Activated CD4-positive, alpha-beta T cell treated with anti-CD3 and anti-CD28 coated beads for 36 hours (primary cell): ENCODE measurements at regions not wholly inside any gene's neighbourhood (a gene's known extent, or its start where the extent isn't known, plus 50 kb on each side); places are given as distances from the start of the nearest gene placed in this dataset.

Experiments used
- ATAC-seq: fragments of 200-7000 bp; cut with Tn5 transposase; one replicate; pipeline ENCODE4 v1.10.0; 2021; ENCODE audit warnings: mild to moderate bottlenecking, moderate library complexity
- CTCF ChIA-PET: fragments of 350-600 bp; sonication (Branson Sonifier 250); formaldehyde crosslinking; loops from one replicate; lab custom pipeline; 2021; ENCODE audit warnings: antibody characterized with exemption; lab: Charles Lee
- POLR2A ChIA-PET: fragments of 350-600 bp; sonication (Branson Sonifier 250); formaldehyde crosslinking; loops from one replicate; lab custom pipeline; 2021; ENCODE audit warnings: antibody characterized with exemption, inconsistent platforms; lab: Charles Lee
- DNase-seq: peaks from one replicate; pipeline ENCODE4 v3.0.0-alpha.2; 2020
- H3K27ac Mint-ChIP-seq: one replicate; pipeline ENCODE4 v1.8.0; 2021; ENCODE audit warnings: mixed read lengths
- H3K27me3 Mint-ChIP-seq: one replicate; pipeline ENCODE4 v1.8.0; 2021; ENCODE audit warnings: mixed read lengths
- H3K36me3 Mint-ChIP-seq: one replicate; pipeline ENCODE4 v1.8.0; 2021; ENCODE audit warnings: low read depth, mixed read lengths
- H3K4me1 Mint-ChIP-seq: one replicate; pipeline ENCODE4 v1.8.0; 2021; ENCODE audit warnings: mixed read lengths
- H3K4me3 Mint-ChIP-seq: one replicate; pipeline ENCODE4 v1.8.0; 2021; ENCODE audit warnings: mild to moderate bottlenecking, moderate library complexity, mixed read lengths
- H3K9me3 Mint-ChIP-seq: one replicate; pipeline ENCODE4 v1.8.0; 2021; ENCODE audit warnings: low read depth, mixed read lengths
- intact Hi-C, 2 experiments: fragments of 100-400 bp; cut with DNase I in 1 of 2; cut with micrococcal nuclease in 1 of 2; formaldehyde crosslinking; loops; one replicate each; pipeline versions ENCODE4 v1.14.2 to v1.15.1; 2022 to 2024; cut with DNase I, micrococcal nuclease

- POLR2A ChIA-PET = no interaction called here
- H3K27ac Mint-ChIP-seq = no peak overlapping the region
Observed at GRCh38 chr2:239626961-239627592, 226.3 kb upstream of the HDAC4 start.

DNA sequence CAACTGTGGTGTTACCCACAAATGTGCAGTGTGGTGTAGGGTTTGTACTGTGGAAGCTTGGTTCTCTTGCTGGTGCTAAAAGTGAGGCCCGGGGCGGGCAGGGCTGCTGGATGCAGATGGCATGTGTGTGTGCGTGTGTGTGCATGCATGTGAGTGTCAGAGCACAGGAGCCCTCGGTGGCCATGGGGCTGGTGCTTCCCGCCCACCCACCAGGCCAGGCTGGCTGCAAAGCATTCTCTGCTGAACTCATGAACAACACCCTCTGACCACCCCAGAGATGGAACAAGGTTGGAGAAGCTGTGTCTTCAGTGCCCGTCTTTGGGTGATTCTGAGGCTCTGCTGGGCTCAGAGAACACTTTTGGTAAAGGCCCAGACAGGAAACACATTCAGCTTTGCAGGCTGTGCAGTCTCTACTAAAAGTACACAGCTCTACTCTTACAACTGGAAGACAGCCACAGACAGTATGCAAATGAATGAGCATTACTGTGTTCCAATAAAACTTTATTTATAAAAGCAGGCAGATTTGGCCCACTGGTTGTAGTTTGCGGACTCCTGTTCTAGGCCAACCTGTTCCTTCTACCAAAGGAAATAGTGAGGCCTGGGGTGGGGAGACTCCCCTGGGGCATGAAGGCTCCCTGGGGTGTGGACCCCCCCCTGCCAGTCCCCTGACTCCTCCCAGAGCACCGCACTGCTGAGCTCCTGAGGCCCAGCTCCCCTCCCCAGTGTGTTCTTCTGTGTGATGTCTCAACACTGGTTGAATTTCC, 225.3 kb upstream of the HDAC4 start:
- ATAC-seq = no peak
- POLR2A ChIA-PET = no interaction called here
- Mint-ChIP-seq H3K27me3 (no peaks in the 10 kb centered on the region), H3K9me3 (no peaks in the 10 kb centered on the region), H3K4me3 (no peak overlapping the region), H3K27ac (no peak overlapping the region), H3K36me3 (no peaks in the 10 kb centered on the region), H3K4me1 (peaks cover 61% of the 10 kb centered on the region)
- intact Hi-C loops = no loop called here
- DNase-seq = no peak
- CTCF ChIA-PET = interaction anchor here (1.1 kb wide), 1 partner anchor 21 kb away, joined by 3 read pairs; no protein-coding TSS in a partner anchor

More at GRCh38 chr2:239626961-239627592, 226.3 kb upstream of the HDAC4 start:
- Mint-ChIP-seq H3K36me3 (no peaks in the 10 kb centered on the region), H3K27me3 (no peaks in the 10 kb centered on the region), H3K4me3 (no peak overlapping the region), H3K9me3 (no peaks in the 10 kb centered on the region), H3K4me1 (peaks cover 61% of the 10 kb centered on the region)
- no peak for DNase-seq
- intact Hi-C loops = no loop called here
- CTCF ChIA-PET = no interaction called here
- no peak for ATAC-seq

DNA sequence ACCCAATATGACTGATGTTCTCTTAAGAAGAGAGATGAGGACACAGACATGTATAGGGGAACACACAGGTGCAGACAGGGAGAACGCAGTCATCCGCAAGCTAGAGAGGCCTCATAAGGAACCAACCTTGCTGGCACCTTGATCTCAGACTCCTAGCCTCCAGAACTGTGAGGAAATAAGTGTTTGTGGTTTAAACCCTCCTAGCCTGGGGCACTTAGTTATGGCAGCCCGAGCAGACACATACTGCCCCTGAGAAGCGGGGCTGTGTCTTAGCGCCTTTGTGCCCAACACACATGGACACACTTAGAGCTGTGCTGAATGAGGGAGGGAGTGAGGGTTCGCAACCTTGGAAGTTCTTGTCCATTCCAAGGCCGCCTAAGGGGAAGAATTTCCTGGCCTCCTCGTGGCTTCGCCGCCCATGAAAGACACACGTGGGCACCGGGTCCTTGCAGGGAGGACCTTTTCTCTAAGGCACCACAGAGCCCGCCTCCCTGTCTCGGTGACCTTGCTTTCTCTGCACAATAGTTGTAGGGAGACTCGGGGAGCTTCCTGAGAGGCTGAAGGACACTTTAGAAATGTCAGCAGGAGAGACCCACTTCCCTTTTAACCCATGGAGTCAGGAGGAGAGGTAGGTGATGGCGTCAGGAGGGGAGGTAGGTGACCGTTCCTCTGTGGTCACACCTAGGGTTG, 224.5 kb upstream of the HDAC4 start:
- POLR2A ChIA-PET = no interaction called here
- no peak overlapping the region for H3K4me3 Mint-ChIP-seq
- ATAC-seq = no peak
- no peaks in the 10 kb centered on the region for H3K36me3 Mint-ChIP-seq
- CTCF ChIA-PET = interaction anchor here (1.1 kb wide), 1 partner anchor 20 kb away, joined by 3 read pairs; no protein-coding TSS in a partner anchor
- intact Hi-C loops = no loop called here
- no peak for DNase-seq
- H3K27ac Mint-ChIP-seq = no peak overlapping the region
- no peaks in the 10 kb centered on the region for H3K27me3 Mint-ChIP-seq
- peaks cover 57% of the 10 kb centered on the region for H3K4me1 Mint-ChIP-seq
- H3K9me3 Mint-ChIP-seq = no peaks in the 10 kb centered on the region

GRCh38 chr2:239621611-239622010, 220.8 kb upstream of the HDAC4 start:
- Mint-ChIP-seq H3K4me1 (peaks cover 46% of the 10 kb centered on the region), H3K4me3 (no peak overlapping the region), H3K36me3 (peaks cover 2% of the 10 kb centered on the region), H3K27me3 (no peaks in the 10 kb centered on the region), H3K9me3 (peaks cover 5% of the 10 kb centered on the region), H3K27ac (no peak overlapping the region)
- ChIA-PET POLR2A (no interaction called here), CTCF (no interaction called here)
- intact Hi-C loops = no loop called here
- no peak for ATAC-seq
- no peak for DNase-seq

GRCh38 chr2:239619369-239619768, 218.5 kb upstream of the HDAC4 start:
- intact Hi-C loops = no loop called here
- POLR2A ChIA-PET = no interaction called here
- H3K36me3 Mint-ChIP-seq = peaks cover 2% of the 10 kb centered on the region
- DNase-seq = no peak
- H3K4me1 Mint-ChIP-seq = peaks cover 26% of the 10 kb centered on the region
- ATAC-seq = no peak
- no peaks in the 10 kb centered on the region for H3K27me3 Mint-ChIP-seq
- H3K4me3 Mint-ChIP-seq = no peak overlapping the region
- H3K9me3 Mint-ChIP-seq = peaks cover 7% of the 10 kb centered on the region
- H3K27ac Mint-ChIP-seq = no peak overlapping the region
- CTCF ChIA-PET = interaction anchor here (1.1 kb wide), 1 partner anchor 14 kb away, joined by 3 read pairs; no protein-coding TSS in a partner anchor

DNA sequence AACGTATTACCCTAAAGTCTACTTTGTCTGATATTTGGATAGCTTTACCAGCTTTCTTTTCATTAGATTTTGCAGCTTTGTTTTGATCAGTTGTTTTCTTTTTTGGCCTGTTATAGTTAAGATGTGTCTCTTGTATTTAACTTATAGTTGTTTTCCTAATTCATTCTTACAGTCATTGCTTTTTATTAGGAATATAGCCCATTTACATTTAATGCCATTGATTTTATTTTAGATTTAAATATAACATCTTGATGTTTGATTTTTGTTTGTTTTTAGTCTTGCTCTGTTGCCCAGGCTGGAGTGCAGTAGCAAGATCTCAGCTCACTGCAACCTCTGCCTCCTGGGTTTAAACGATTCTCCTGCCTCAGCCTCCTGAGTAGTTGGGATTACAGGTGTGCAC, 215.9 kb upstream of the HDAC4 start:
- POLR2A ChIA-PET = no interaction called here
- intact Hi-C loops = no loop called here
- no peak for ATAC-seq
- Mint-ChIP-seq H3K4me1 (peaks cover 9% of the 10 kb centered on the region), H3K9me3 (peaks cover 7% of the 10 kb centered on the region), H3K27me3 (no peaks in the 10 kb centered on the region), H3K27ac (no peak overlapping the region), H3K36me3 (peaks cover 2% of the 10 kb centered on the region), H3K4me3 (no peak overlapping the region)
- CTCF ChIA-PET = no interaction called here
- DNase-seq = no peak

- ChIA-PET POLR2A (no interaction called here), CTCF (no interaction called here)
- DNase-seq = no peak
- intact Hi-C loops = no loop called here
- no peak for ATAC-seq
- no peak overlapping the region for H3K4me3 Mint-ChIP-seq
- H3K36me3 Mint-ChIP-seq = no peaks in the 10 kb centered on the region
- H3K4me1 Mint-ChIP-seq = no peaks in the 10 kb centered on the region
- H3K27ac Mint-ChIP-seq = no peak overlapping the region
- peaks cover 3% of the 10 kb centered on the region for H3K9me3 Mint-ChIP-seq
- H3K27me3 Mint-ChIP-seq = peaks cover 4% of the 10 kb centered on the region
Observed at GRCh38 chr2:239612133-239612532, 211.3 kb upstream of the HDAC4 start.

DNA sequence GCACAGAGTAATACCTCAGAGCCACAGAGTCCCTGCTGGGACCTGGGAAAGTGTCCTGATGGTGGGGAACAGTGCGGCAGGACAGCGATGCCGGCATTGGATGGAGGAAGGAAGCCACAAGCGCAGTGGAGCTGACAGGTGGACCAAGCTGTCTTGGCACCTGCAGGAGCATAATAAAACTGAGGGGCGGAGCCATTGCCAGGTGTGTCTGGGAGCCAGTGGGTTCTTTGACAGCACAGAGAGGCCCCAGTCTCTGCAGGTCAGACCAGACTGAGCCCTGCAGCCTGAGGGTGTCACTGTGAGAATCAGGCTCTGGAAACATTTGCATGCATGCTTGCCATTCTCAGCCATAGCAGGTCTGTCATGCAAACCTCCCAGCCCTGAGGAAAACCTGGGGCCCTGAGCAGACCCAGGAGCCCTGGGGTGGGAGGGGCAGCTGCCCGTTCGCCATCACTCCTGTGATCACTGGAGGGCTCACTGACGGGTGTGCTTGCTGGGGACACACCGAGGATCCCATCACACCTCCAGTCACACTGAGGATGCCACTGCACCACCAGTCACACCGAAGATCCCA, 210.5 kb upstream of the HDAC4 start:
- H3K4me1 Mint-ChIP-seq = no peaks in the 10 kb centered on the region
- no peaks in the 10 kb centered on the region for H3K36me3 Mint-ChIP-seq
- H3K9me3 Mint-ChIP-seq = no peaks in the 10 kb centered on the region
- DNase-seq (no peak), ATAC-seq (no peak)
- intact Hi-C loops = no loop called here
- peaks cover 4% of the 10 kb centered on the region for H3K27me3 Mint-ChIP-seq
- ChIA-PET CTCF (interaction anchor here (1.5 kb wide), 1 partner anchor 10 kb away, joined by 3 read pairs; no protein-coding TSS in a partner anchor), POLR2A (no interaction called here)
- H3K4me3 Mint-ChIP-seq = no peak overlapping the region
- H3K27ac Mint-ChIP-seq = no peak overlapping the region

GRCh38 chr2:239610457-239611221, 209.8 kb upstream of the HDAC4 start:
- no peak overlapping the region for H3K27ac Mint-ChIP-seq
- H3K4me1 Mint-ChIP-seq = peaks cover 3% of the 10 kb centered on the region
- POLR2A ChIA-PET = no interaction called here
- H3K4me3 Mint-ChIP-seq = no peak overlapping the region
- ATAC-seq = no peak
- no peaks in the 10 kb centered on the region for H3K36me3 Mint-ChIP-seq
- intact Hi-C loops = no loop called here
- DNase-seq = no peak
- no peaks in the 10 kb centered on the region for H3K9me3 Mint-ChIP-seq
- peaks cover 4% of the 10 kb centered on the region for H3K27me3 Mint-ChIP-seq
- CTCF ChIA-PET = interaction anchor here (1.5 kb wide), 1 partner anchor 9 kb away, joined by 3 read pairs; no protein-coding TSS in a partner anchor

DNA sequence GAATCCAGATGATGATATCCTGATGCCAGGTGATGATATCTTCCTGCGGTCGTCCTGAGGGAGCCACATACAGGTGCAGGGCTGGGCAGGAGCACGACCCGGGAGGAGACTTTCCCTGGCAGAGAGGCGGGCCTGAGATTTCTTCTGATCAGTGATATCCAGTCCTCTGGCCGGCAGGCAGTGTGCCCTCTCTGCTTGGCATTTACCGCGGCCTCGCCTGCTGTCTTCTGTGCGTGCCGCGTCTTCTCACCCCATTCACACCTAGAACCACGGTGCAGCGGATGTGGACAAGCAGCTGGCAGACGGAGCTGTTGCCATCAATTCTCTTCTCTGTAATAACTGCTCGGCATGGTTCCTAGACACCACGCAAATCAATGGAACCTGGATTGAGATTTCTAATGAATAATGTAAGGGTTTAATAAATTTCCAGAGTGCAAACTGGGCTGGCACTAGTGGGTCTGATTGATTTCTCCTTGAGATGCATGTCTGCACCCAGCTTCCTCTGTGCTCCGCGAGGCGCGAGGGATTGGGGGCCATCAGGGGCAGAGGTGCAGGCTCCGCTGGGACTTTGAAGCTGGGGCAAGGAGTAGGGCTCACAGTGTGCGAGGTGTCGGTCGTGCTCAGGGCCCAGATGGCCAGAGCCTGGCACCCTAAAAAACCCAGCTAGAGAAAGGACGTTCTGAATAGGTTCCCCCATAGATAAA, 208.9 kb upstream of the HDAC4 start:
- Mint-ChIP-seq H3K27ac (no peak overlapping the region), H3K9me3 (no peaks in the 10 kb centered on the region), H3K4me3 (no peak overlapping the region), H3K36me3 (no peaks in the 10 kb centered on the region), H3K27me3 (peaks cover 4% of the 10 kb centered on the region), H3K4me1 (peaks cover 3% of the 10 kb centered on the region)
- ChIA-PET POLR2A (no interaction called here), CTCF (interaction anchor here (1.5 kb wide), 1 partner anchor 8 kb away, joined by 3 read pairs; no protein-coding TSS in a partner anchor)
- intact Hi-C loops = no loop called here
- DNase-seq (no peak), ATAC-seq (no peak)
